Breast epithelium (tissue), 4 donors: ENCODE measurements at regions not wholly inside any gene's neighbourhood (a gene's known extent, or its start where the extent isn't known, plus 50 kb on each side); places are given as distances from the start of the nearest gene placed in this dataset.

Experiments used
- DNase-seq, 2 donors: peaks; one replicate each; pipeline ENCODE4 v3.0.0-alpha.2; 2019; ENCODE audit warnings: low spot score in 2 of 2
- H3K27ac ChIP-seq, 2 donors: fragments of 200-600 bp; sonication (generic) in 1 of 2; one replicate each; pipeline ENCODE4 v1.5.1; 2016 to 2019; ENCODE audit warnings: mild to moderate bottlenecking in 1 of 2
- H3K27me3 ChIP-seq, 2 donors: fragments of 200-600 bp; sonication (generic) in 1 of 2; one replicate each; pipeline versions ENCODE4 v1.5.1 to v1.6.0; 2017 to 2019; ENCODE audit warnings: control low read depth in 1 of 2, mild to moderate bottlenecking in 1 of 2
- H3K36me3 ChIP-seq: fragments of 200-600 bp; one replicate; pipeline ENCODE4 v1.5.1; 2019
- H3K4me1 ChIP-seq, 2 donors: fragments of 200-600 bp; sonication (generic); one replicate each; pipeline ENCODE4 v1.5.1; 2016 to 2019; ENCODE audit warnings: control low read depth in 1 of 2
- H3K4me3 ChIP-seq, 3 donors: fragments of 200-600 bp; sonication (generic); 1 replicate in 2 of 3; 2 replicates in 1 of 3; pipeline ENCODE4 v1.5.1; 2016 to 2019; ENCODE audit warnings: mild to moderate bottlenecking in 3 of 3, moderate library complexity in 2 of 3
- H3K9me3 ChIP-seq, 2 donors: fragments of 200-600 bp; sonication (generic) in 1 of 2; one replicate each; pipeline ENCODE4 v1.5.1; 2016 to 2019; ENCODE audit warnings: control low read depth in 1 of 2
- POLR2A ChIP-seq: fragments of 450-650 bp; IDR thresholded peaks from one replicate; pipeline ENCODE4 v1.6.1; 2016; ENCODE audit warnings: antibody characterized with exemption, mild to moderate bottlenecking, moderate library complexity
- POLR2AphosphoS5 ChIP-seq, 3 donors: sonication (generic); formaldehyde crosslinking; IDR thresholded peaks; one replicate each; pipeline ENCODE4 v1.6.1; 2017; ENCODE audit warnings: antibody characterized with exemption in 3 of 3
- intact Hi-C: fragments of 100-400 bp; cut with DNase I; formaldehyde crosslinking; loops from one replicate; pipeline ENCODE4 v1.15.1; 2023; ENCODE audit warnings: low total_unique reads
- TF ChIP-seq, protein P1 (sequence below), 3 donors: fragments of 450-650 bp; IDR thresholded peaks; one replicate each; pipeline ENCODE4 v1.5.1; 2016 to 2017; ENCODE audit warnings: antibody characterized with exemption in 3 of 3, mild to moderate bottlenecking in 3 of 3, moderate library complexity in 3 of 3

GRCh38 chr5:165808335-165808734, 2302.9 kb downstream of the MAT2B start:
- no peaks in the 10 kb centered on the region for H3K9me3 ChIP-seq
- intact Hi-C loops: no loop called here
- DNase-seq: no peak
- H3K4me3 ChIP-seq: no peak overlapping the region
- H3K36me3 ChIP-seq: no peaks in the 10 kb centered on the region
- H3K27ac ChIP-seq: no peak overlapping the region
- TF ChIP-seq, protein P1, sequence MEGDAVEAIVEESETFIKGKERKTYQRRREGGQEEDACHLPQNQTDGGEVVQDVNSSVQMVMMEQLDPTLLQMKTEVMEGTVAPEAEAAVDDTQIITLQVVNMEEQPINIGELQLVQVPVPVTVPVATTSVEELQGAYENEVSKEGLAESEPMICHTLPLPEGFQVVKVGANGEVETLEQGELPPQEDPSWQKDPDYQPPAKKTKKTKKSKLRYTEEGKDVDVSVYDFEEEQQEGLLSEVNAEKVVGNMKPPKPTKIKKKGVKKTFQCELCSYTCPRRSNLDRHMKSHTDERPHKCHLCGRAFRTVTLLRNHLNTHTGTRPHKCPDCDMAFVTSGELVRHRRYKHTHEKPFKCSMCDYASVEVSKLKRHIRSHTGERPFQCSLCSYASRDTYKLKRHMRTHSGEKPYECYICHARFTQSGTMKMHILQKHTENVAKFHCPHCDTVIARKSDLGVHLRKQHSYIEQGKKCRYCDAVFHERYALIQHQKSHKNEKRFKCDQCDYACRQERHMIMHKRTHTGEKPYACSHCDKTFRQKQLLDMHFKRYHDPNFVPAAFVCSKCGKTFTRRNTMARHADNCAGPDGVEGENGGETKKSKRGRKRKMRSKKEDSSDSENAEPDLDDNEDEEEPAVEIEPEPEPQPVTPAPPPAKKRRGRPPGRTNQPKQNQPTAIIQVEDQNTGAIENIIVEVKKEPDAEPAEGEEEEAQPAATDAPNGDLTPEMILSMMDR (IDR thresholded peaks at IDR 0.05): no peak
- TF ChIP-seq POLR2A: no peak
- TF ChIP-seq POLR2AphosphoS5 (IDR thresholded peaks at IDR 0.05): no peak
- no peaks in the 10 kb centered on the region for H3K4me1 ChIP-seq
- no peaks in the 10 kb centered on the region for H3K27me3 ChIP-seq

DNA sequence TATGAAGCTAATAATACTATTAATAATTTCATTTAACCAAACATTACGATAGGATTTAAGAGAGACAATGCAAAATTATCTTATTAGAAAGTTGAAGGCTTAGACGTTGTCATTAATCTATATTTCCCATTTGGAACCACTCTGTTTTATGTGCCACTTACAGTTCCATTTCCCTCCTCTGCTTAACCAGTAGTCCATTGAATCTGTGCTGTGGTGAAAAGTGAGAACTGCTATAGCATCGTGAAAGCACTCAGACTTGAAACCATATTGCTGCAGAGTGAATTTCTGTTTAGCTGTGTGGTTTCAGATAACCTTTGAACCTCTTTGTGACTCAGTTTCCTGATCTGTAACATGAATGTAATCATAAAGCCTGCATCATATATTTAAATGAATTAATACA, 2304.5 kb downstream of the MAT2B start:
- no peaks in the 10 kb centered on the region for H3K27me3 ChIP-seq
- no peak overlapping the region for H3K4me3 ChIP-seq
- H3K4me1 ChIP-seq: no peaks in the 10 kb centered on the region
- no peaks in the 10 kb centered on the region for H3K9me3 ChIP-seq
- no peak overlapping the region for H3K27ac ChIP-seq
- intact Hi-C loops: no loop called here
- H3K36me3 ChIP-seq: no peaks in the 10 kb centered on the region
- TF ChIP-seq POLR2A (no peak), POLR2AphosphoS5 (IDR thresholded peaks at IDR 0.05) (no peak)
- TF ChIP-seq, protein P1 (IDR thresholded peaks at IDR 0.05): no peak
- DNase-seq: no peak

DNA sequence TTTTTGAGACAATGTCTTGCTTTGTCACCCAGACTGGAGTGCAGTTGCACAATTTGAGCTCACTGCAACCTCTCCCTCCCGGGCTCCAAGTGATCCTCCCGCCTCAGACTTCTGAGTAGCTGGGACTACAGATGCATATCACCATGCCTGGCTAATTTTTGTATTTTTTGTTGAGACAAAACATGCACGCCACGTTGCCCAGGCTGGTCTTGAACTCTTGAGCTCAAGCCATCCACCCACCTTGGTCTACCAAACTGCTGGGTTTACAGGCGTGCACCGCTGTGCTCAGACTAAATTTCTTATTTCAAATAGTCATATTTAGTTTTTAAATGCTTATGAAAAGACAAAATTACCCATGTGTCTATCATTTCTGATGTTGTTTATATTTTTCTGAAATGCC, 2324.1 kb downstream of the MAT2B start:
- intact Hi-C loops: no loop called here

GRCh38 chr5:165834891-165835290, 2329.5 kb downstream of the MAT2B start:
- intact Hi-C loops: no loop called here

More for the DNA sequence above, 2324.1 kb downstream of the MAT2B start:
- H3K4me1 ChIP-seq: no peaks in the 10 kb centered on the region
- H3K27me3 ChIP-seq: no peaks in the 10 kb centered on the region
- TF ChIP-seq POLR2AphosphoS5 (IDR thresholded peaks at IDR 0.05) (no peak), POLR2A (no peak)
- TF ChIP-seq, protein P1 (IDR thresholded peaks at IDR 0.05): no peak
- H3K36me3 ChIP-seq: no peaks in the 10 kb centered on the region
- DNase-seq: no peak
- H3K27ac ChIP-seq: no peak overlapping the region
- no peak overlapping the region for H3K4me3 ChIP-seq
- peaks cover 0 to 4% of the 10 kb centered on the region in 2 donors for H3K9me3 ChIP-seq

DNA sequence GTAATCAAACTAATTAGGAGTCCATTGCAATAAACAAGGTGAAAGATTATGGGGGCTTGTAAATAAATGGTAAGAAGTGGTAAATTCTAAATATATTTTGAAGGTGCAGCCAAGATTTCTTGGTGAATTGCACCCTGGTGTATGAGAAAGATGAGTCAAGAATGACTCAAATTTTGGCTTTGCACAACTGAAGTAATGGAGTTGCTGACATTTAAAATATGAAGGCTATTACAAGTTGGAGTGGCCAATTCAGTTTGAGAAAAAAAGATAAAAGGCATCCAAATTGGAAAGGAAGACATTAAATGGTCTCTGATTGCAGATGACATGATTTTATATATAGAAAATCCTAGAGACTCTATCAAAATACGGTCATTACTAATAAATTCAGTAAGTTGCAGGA, 2330.6 kb downstream of the MAT2B start:
- H3K4me1 ChIP-seq: no peaks in the 10 kb centered on the region
- intact Hi-C loops: no loop called here
- TF ChIP-seq, protein P1 (IDR thresholded peaks at IDR 0.05): no peak
- TF ChIP-seq POLR2A (no peak), POLR2AphosphoS5 (IDR thresholded peaks at IDR 0.05) (no peak)
- H3K4me3 ChIP-seq: no peak overlapping the region
- H3K27me3 ChIP-seq: no peaks in the 10 kb centered on the region
- no peak for DNase-seq
- H3K9me3 ChIP-seq: no peaks in the 10 kb centered on the region
- H3K36me3 ChIP-seq: no peaks in the 10 kb centered on the region
- no peak overlapping the region for H3K27ac ChIP-seq

More at GRCh38 chr5:165834891-165835290, 2329.5 kb downstream of the MAT2B start:
- DNase-seq: no peak
- no peaks in the 10 kb centered on the region for H3K4me1 ChIP-seq
- H3K27me3 ChIP-seq: no peaks in the 10 kb centered on the region
- TF ChIP-seq, protein P1 (IDR thresholded peaks at IDR 0.05): no peak
- TF ChIP-seq POLR2AphosphoS5 (IDR thresholded peaks at IDR 0.05) (no peak), POLR2A (no peak)
- no peak overlapping the region for H3K27ac ChIP-seq
- H3K4me3 ChIP-seq: no peak overlapping the region
- H3K36me3 ChIP-seq: no peaks in the 10 kb centered on the region
- no peaks in the 10 kb centered on the region for H3K9me3 ChIP-seq
